ENCODE measurements at regions not wholly inside any gene's neighbourhood (a gene's known extent, or its start where the extent isn't known, plus 50 kb on each side); places are given as distances from the start of the nearest gene placed in this dataset.

- no peak for DNase-seq (ENCODE audit: extremely low spot score)
- H3K36me3 ChIP-seq (ENCODE audit: insufficient read depth) = no peaks in the 10 kb centered on the region
- no peak overlapping the region for H3K27ac ChIP-seq (ENCODE audit: low read depth)
- H3K4me1 ChIP-seq (ENCODE audit: insufficient read depth) = no peaks in the 10 kb centered on the region
- WGBS = 66% methylated on average over 4 of the region's 4 CpGs
- no peak overlapping the region for H3K4me3 ChIP-seq (ENCODE audit: low read depth, low read length)
These were observed 226.6 kb downstream of the HACE1 start for GRCh38 chr6:104633125-104633524.

- Histone ChIP-seq H3K4me1 (ENCODE audit: insufficient read depth) (no peaks in the 10 kb centered on the region), H3K4me3 (ENCODE audit: low read depth, low read length) (no peak overlapping the region), H3K27ac (ENCODE audit: low read depth) (no peak overlapping the region), H3K36me3 (ENCODE audit: insufficient read depth) (no peaks in the 10 kb centered on the region)
- DNase-seq (ENCODE audit: extremely low spot score) = no peak
- 86% methylated on average over 2 of the region's 2 CpGs for WGBS
These were observed 227.1 kb downstream of the HACE1 start for GRCh38 chr6:104632588-104632987.

GRCh38 chr6:104630955-104631354 is 228.8 kb downstream of the HACE1 start:
- DNase-seq (ENCODE audit: extremely low spot score) = no peak
- Histone ChIP-seq H3K4me3 (ENCODE audit: low read depth, low read length) (no peak overlapping the region), H3K27ac (ENCODE audit: low read depth) (no peak overlapping the region), H3K36me3 (ENCODE audit: insufficient read depth) (no peaks in the 10 kb centered on the region), H3K4me1 (ENCODE audit: insufficient read depth) (no peaks in the 10 kb centered on the region)

GRCh38 chr6:104630522-104630921 is 229.2 kb downstream of the HACE1 start:
- no peak for DNase-seq (ENCODE audit: extremely low spot score)
- WGBS = 48% methylated on average over 3 of the region's 3 CpGs
- Histone ChIP-seq H3K4me3 (ENCODE audit: low read depth, low read length) (no peak overlapping the region), H3K27ac (ENCODE audit: low read depth) (no peak overlapping the region), H3K4me1 (ENCODE audit: insufficient read depth) (no peaks in the 10 kb centered on the region), H3K36me3 (ENCODE audit: insufficient read depth) (no peaks in the 10 kb centered on the region)

GRCh38 chr6:104629826-104630225 is 229.9 kb downstream of the HACE1 start:
- WGBS = 40% methylated on average over 4 of the region's 4 CpGs
- Histone ChIP-seq H3K36me3 (ENCODE audit: insufficient read depth) (no peaks in the 10 kb centered on the region), H3K27ac (ENCODE audit: low read depth) (no peak overlapping the region)

GRCh38 chr6:104625536-104625935 is 234.2 kb downstream of the HACE1 start:
- no peak for DNase-seq (ENCODE audit: extremely low spot score)
- Histone ChIP-seq H3K36me3 (ENCODE audit: insufficient read depth) (no peaks in the 10 kb centered on the region), H3K27ac (ENCODE audit: low read depth) (no peak overlapping the region), H3K4me1 (ENCODE audit: insufficient read depth) (no peaks in the 10 kb centered on the region), H3K4me3 (ENCODE audit: low read depth, low read length) (no peak overlapping the region)
- 66% methylated on average over 5 of the region's 5 CpGs for WGBS

More at GRCh38 chr6:104629826-104630225, 229.9 kb downstream of the HACE1 start:
- Histone ChIP-seq H3K4me3 (ENCODE audit: low read depth, low read length) (no peak overlapping the region), H3K4me1 (ENCODE audit: insufficient read depth) (no peaks in the 10 kb centered on the region)
- DNase-seq (ENCODE audit: extremely low spot score) = no peak

GRCh38 chr6:104623052-104623690 is 236.5 kb downstream of the HACE1 start:
- no peak overlapping the region for H3K27ac ChIP-seq (ENCODE audit: low read depth)
- 27% methylated on average over 9 of the region's 9 CpGs for WGBS
- DNase-seq (ENCODE audit: extremely low spot score) = no peak
- H3K4me3 ChIP-seq (ENCODE audit: low read depth, low read length) = no peak overlapping the region
- H3K4me1 ChIP-seq (ENCODE audit: insufficient read depth) = no peaks in the 10 kb centered on the region
- H3K36me3 ChIP-seq (ENCODE audit: insufficient read depth) = no peaks in the 10 kb centered on the region

- Histone ChIP-seq H3K4me1 (ENCODE audit: insufficient read depth) (no peaks in the 10 kb centered on the region), H3K4me3 (ENCODE audit: low read depth, low read length) (no peak overlapping the region), H3K36me3 (ENCODE audit: insufficient read depth) (no peaks in the 10 kb centered on the region), H3K27ac (ENCODE audit: low read depth) (no peak overlapping the region)
- 85% methylated on average over 2 of the region's 2 CpGs for WGBS
- DNase-seq (ENCODE audit: extremely low spot score) = no peak
These were observed 238.3 kb downstream of the HACE1 start for GRCh38 chr6:104621396-104621795.

GRCh38 chr6:104617591-104617990 is 242.1 kb downstream of the HACE1 start:
- Histone ChIP-seq H3K4me3 (ENCODE audit: low read depth, low read length) (no peak overlapping the region), H3K36me3 (ENCODE audit: insufficient read depth) (no peaks in the 10 kb centered on the region), H3K4me1 (ENCODE audit: insufficient read depth) (no peaks in the 10 kb centered on the region), H3K27ac (ENCODE audit: low read depth) (no peak overlapping the region)
- 40% methylated on average over 4 of the region's 4 CpGs for WGBS
- no peak for DNase-seq (ENCODE audit: extremely low spot score)

GRCh38 chr6:104614394-104614793 is 245.3 kb downstream of the HACE1 start:
- no peak for DNase-seq (ENCODE audit: extremely low spot score)
- Histone ChIP-seq H3K27ac (ENCODE audit: low read depth) (no peak overlapping the region), H3K4me1 (ENCODE audit: insufficient read depth) (no peaks in the 10 kb centered on the region), H3K4me3 (ENCODE audit: low read depth, low read length) (no peak overlapping the region), H3K36me3 (ENCODE audit: insufficient read depth) (no peaks in the 10 kb centered on the region)
- 96% methylated on average over 1 of the region's 1 CpG for WGBS

GRCh38 chr6:104613416-104614001 is 246.2 kb downstream of the HACE1 start:
- H3K27ac ChIP-seq (ENCODE audit: low read depth) = no peak overlapping the region
- no peaks in the 10 kb centered on the region for H3K36me3 ChIP-seq (ENCODE audit: insufficient read depth)
- 26% methylated on average over 4 of the region's 4 CpGs for WGBS
- no peaks in the 10 kb centered on the region for H3K4me1 ChIP-seq (ENCODE audit: insufficient read depth)
- no peak for DNase-seq (ENCODE audit: extremely low spot score)
- no peak overlapping the region for H3K4me3 ChIP-seq (ENCODE audit: low read depth, low read length)

- no peak for DNase-seq (ENCODE audit: extremely low spot score)
These were observed 247.2 kb downstream of the HACE1 start for GRCh38 chr6:104612541-104612940.

GRCh38 chr6:104608101-104608500 is 251.6 kb downstream of the HACE1 start:
- no peaks in the 10 kb centered on the region for H3K36me3 ChIP-seq (ENCODE audit: insufficient read depth)
- no peak for DNase-seq (ENCODE audit: extremely low spot score)
- H3K4me3 ChIP-seq (ENCODE audit: low read depth, low read length) = no peak overlapping the region
- no peaks in the 10 kb centered on the region for H3K4me1 ChIP-seq (ENCODE audit: insufficient read depth)
- H3K27ac ChIP-seq (ENCODE audit: low read depth) = no peak overlapping the region
- WGBS = 81% methylated on average over 5 of the region's 5 CpGs

More at GRCh38 chr6:104612541-104612940, 247.2 kb downstream of the HACE1 start:
- Histone ChIP-seq H3K27ac (ENCODE audit: low read depth) (no peak overlapping the region), H3K36me3 (ENCODE audit: insufficient read depth) (no peaks in the 10 kb centered on the region), H3K4me3 (ENCODE audit: low read depth, low read length) (no peak overlapping the region), H3K4me1 (ENCODE audit: insufficient read depth) (no peaks in the 10 kb centered on the region)
- WGBS = 99% methylated on average over 1 of the region's 1 CpG

- no peak overlapping the region for H3K27ac ChIP-seq (ENCODE audit: low read depth)
- 71% methylated on average over 1 of the region's 1 CpG for WGBS
- no peaks in the 10 kb centered on the region for H3K36me3 ChIP-seq (ENCODE audit: insufficient read depth)
- no peak overlapping the region for H3K4me3 ChIP-seq (ENCODE audit: low read depth, low read length)
- DNase-seq (ENCODE audit: extremely low spot score) = no peak
- no peaks in the 10 kb centered on the region for H3K4me1 ChIP-seq (ENCODE audit: insufficient read depth)
These were observed 252.2 kb downstream of the HACE1 start for GRCh38 chr6:104607501-104607900.
